Muscle of leg (tissue), 3 donors: ENCODE measurements at regions not wholly inside any gene's neighbourhood (a gene's known extent, or its start where the extent isn't known, plus 50 kb on each side); places are given as distances from the start of the nearest gene placed in this dataset.
A peak's percentile ranks its signal among the peaks of the same experiment; 100 is the strongest.
"Not testable (repeated sequence)": the region's sequence is repeated elsewhere in the genome, so short reads cannot be mapped to it uniquely, and the experiment has no call there.

ENCODE experiments used
- DNase-seq: peaks from one replicate; pipeline ENCODE4 v3.0.0; 2013
- H3K27ac ChIP-seq: one replicate; pipeline ENCODE4 v1.5.1; 2013; ENCODE audit warnings: mild to moderate bottlenecking, low read length, control low read depth
- H3K27me3 ChIP-seq: one replicate; pipeline ENCODE4 v1.6.1; 2013; ENCODE audit warnings: low read length; ENCODE audit not compliant: control insufficient read depth, insufficient read depth
- H3K36me3 ChIP-seq: one replicate; pipeline ENCODE4 v1.6.1; 2013; ENCODE audit warnings: low read length; ENCODE audit not compliant: control insufficient read depth, insufficient read depth
- H3K4me1 ChIP-seq: one replicate; pipeline ENCODE4 v1.6.1; 2013; ENCODE audit warnings: low read length; ENCODE audit not compliant: control insufficient read depth, insufficient read depth
- H3K4me3 ChIP-seq: one replicate; pipeline ENCODE4 v1.5.1; 2013; ENCODE audit warnings: low read length, control low read depth
- H3K9me3 ChIP-seq: replicated peaks from 2 replicates; pipeline ENCODE4 v1.6.1; 2013; ENCODE audit warnings: low read depth, low read length; ENCODE audit not compliant: control insufficient read depth
- WGBS: methylation state at CpG from one replicate; pipeline ENCODE4 v1.1.5; 2013; ENCODE audit warnings: missing lambda C conversion rate; ENCODE audit not compliant: insufficient coverage; 5-methylcytosine and 5-hydroxymethylcytosine counted together

- Histone ChIP-seq H3K36me3 (no peaks in the 10 kb centered on the region), H3K27me3 (no peaks in the 10 kb centered on the region), H3K4me1 (no peaks in the 10 kb centered on the region), H3K9me3 (no peaks in the 10 kb centered on the region), H3K27ac (no peak overlapping the region), H3K4me3 (no peak overlapping the region)
- WGBS = no CpG with 5 or more reads among the region's 3 CpGs
- no peak for DNase-seq
These were observed 200.1 kb downstream of the ZC3H11B start for GRCh38 chr1:219412772-219413171.

DNA sequence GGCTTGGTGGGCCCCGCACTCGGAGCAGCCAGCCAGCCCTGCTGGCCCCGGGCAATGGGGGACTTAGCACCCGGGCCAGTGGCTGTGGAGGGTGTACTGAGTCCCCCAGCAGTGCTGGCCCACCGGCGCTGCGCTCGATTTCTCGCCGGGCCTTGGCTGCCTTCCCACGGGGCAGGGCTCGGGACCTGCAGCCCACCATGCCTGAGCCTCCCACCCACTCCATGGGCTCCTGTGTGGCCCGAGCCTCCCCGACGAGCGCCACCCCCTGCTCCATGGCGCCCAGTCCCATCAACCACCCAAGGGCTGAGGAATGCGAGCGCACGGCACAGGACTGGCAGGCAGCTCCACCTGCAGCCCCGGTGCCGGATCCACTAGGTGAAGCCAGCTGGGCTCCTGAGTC, 202.2 kb downstream of the ZC3H11B start:
- DNase-seq, H3K9me3 ChIP-seq, H3K27ac ChIP-seq, H3K4me3 ChIP-seq, H3K4me1 ChIP-seq, H3K27me3 ChIP-seq, H3K36me3 ChIP-seq: not testable (repeated sequence)
- WGBS = no CpG with 5 or more reads among the region's 22 CpGs

DNA sequence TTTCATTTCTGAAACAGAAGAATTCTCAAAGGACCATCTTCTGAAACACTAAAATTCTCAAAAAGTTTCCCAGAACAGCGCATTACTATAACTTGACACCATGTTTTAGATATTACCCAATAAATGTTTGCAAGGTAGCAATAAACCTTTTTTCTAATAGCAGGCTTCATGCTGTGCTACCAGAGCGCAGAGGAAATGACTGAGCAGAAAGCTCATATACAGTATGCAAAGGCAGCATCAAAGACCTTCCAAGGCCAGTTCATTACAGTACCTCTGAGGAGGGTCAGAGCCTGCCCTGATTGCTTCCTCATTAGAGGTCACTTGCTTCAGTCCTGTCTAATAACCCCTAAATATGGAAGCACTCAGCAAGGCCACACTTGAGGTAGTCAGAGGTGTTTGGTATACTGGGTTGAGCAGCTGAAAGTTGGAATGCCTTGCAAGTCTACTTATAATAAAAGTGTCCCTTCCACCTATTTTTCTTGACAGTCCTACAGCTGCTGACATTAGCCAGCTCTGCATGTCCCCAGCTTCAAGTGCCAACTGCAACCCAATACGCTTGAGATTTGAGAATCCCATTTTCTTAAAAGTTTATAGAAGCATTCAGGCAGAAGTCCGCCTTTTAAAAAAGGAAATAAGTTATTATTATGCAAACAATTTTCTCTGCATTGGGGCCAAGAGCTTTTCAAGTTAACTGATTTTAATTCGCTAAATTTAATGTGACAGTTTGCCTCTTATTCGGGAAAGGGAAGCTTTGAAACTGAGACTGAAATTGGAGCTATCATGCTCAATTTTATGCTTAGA, 207.2 kb downstream of the ZC3H11B start:
- no peaks in the 10 kb centered on the region for H3K9me3 ChIP-seq
- DNase-seq = no peak
- H3K36me3 ChIP-seq = no peaks in the 10 kb centered on the region
- 76% methylated on average over 2 of the region's 6 CpGs for WGBS
- no peak overlapping the region for H3K27ac ChIP-seq
- no peak overlapping the region for H3K4me3 ChIP-seq
- no peaks in the 10 kb centered on the region for H3K27me3 ChIP-seq
- no peaks in the 10 kb centered on the region for H3K4me1 ChIP-seq

DNA sequence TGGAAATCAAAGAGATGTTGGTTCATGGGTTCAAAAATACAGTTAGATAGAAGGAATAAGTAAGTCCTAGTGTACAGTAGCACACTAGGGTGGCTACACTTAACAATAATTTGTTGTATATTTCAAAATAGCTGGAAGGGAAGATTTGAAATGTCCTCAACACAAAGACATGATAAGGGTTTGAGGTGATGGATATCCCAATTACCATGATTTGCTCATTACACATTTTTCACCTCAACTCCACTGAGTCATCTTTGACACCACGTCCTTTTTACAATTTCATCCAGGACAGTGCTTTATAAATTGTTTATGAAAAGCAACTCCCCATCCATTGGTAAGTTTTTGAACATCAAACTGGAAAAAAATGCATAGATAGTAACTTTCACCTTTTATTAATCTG, 208.3 kb downstream of the ZC3H11B start:
- Histone ChIP-seq H3K9me3 (no peaks in the 10 kb centered on the region), H3K27ac (no peak overlapping the region), H3K36me3 (no peaks in the 10 kb centered on the region), H3K4me3 (no peak overlapping the region), H3K4me1 (no peaks in the 10 kb centered on the region), H3K27me3 (no peaks in the 10 kb centered on the region)
- DNase-seq = no peak
- no CpG with 5 or more reads among the region's 1 CpG for WGBS

DNA sequence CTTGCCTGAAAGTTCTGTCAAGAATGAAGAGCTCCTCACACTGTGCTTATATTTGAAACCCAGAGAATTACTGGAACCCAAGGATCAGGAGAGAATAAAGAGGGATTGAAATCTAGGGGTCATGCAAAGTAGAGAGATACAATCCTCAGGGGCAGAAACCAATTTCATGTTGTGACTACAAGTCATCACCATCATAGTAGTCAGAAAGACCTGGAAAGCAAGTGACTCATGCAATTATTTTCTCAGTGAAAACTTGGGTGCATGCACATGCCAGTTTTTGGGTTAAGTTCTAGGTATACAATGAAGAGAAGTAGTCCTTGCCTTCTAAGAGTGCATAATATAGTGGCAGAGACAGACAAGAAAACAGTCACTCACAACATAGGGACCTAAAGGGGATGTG, 210.0 kb downstream of the ZC3H11B start:
- no peak for DNase-seq
- Histone ChIP-seq H3K36me3 (no peaks in the 10 kb centered on the region), H3K4me3 (no peak overlapping the region), H3K9me3 (no peaks in the 10 kb centered on the region), H3K4me1 (no peaks in the 10 kb centered on the region), H3K27me3 (no peaks in the 10 kb centered on the region), H3K27ac (no peak overlapping the region)

GRCh38 chr1:219401724-219402625, 210.9 kb downstream of the ZC3H11B start:
- Histone ChIP-seq H3K4me3 (no peak overlapping the region), H3K27me3 (no peaks in the 10 kb centered on the region), H3K4me1 (no peaks in the 10 kb centered on the region), H3K27ac (no peak overlapping the region), H3K36me3 (no peaks in the 10 kb centered on the region), H3K9me3 (peaks cover 6% of the 10 kb centered on the region)
- peak; percentile 60 for DNase-seq

DNA sequence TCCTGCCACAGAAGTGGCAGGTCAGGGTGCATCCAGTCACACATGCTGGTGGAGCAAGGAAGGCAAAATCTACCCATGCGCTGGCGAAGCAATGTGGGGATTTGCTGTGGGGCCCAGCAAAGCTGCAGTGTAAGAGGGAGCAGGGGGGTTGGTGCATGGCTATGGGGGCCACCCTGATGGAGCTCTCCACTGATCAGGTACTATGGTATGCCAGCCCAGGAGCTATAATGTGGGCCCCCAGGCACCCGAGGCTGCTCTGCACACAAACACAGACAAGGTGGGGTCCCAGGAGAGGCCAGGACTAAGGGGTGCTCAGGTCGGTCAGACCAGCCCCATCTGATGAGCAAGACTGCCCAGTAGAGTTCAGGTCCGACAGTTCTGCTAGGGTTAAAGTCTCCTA, 213.5 kb downstream of the ZC3H11B start:
- WGBS = 90% methylated on average over 4 of the region's 5 CpGs
- DNase-seq = no peak
- no peaks in the 10 kb centered on the region for H3K4me1 ChIP-seq
- H3K9me3 ChIP-seq = peaks cover 14% of the 10 kb centered on the region
- H3K4me3 ChIP-seq = no peak overlapping the region
- no peaks in the 10 kb centered on the region for H3K36me3 ChIP-seq
- H3K27ac ChIP-seq = no peak overlapping the region
- H3K27me3 ChIP-seq = no peaks in the 10 kb centered on the region

DNA sequence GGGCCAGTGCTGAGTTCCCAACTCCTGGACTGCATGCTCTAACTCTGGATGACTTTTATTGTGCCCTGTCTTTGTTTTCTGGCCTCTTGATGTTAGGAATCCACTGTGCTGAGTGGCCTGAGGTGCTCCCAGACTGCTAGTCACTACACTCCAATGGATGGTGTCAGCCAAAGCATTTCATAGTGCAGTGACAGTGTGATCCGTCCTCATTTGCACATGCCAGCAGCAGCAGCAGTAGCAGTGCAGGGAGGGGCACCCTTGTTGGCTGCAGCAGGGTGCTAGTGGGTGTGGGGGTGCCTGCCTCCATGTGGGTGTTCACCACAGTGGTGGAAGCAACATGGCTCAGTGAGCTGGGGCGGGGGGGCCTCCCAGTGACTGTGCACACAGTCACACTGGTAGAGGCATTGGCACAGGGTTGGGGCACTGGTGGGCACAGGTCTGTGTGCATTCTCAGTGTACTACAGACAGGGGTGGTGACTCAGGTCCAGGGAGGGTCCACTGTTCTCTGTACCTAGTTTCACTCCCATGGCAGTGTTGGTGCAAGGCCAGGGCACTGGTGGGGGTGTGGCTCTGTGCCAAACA, 214.0 kb downstream of the ZC3H11B start:
- H3K27me3 ChIP-seq = no peaks in the 10 kb centered on the region
- DNase-seq = no peak
- H3K36me3 ChIP-seq = no peaks in the 10 kb centered on the region
- peaks cover 14% of the 10 kb centered on the region for H3K9me3 ChIP-seq
- H3K27ac ChIP-seq = no peak overlapping the region
- no peak overlapping the region for H3K4me3 ChIP-seq
- 83% methylated on average over 2 of the region's 2 CpGs for WGBS
- H3K4me1 ChIP-seq = no peaks in the 10 kb centered on the region

DNA sequence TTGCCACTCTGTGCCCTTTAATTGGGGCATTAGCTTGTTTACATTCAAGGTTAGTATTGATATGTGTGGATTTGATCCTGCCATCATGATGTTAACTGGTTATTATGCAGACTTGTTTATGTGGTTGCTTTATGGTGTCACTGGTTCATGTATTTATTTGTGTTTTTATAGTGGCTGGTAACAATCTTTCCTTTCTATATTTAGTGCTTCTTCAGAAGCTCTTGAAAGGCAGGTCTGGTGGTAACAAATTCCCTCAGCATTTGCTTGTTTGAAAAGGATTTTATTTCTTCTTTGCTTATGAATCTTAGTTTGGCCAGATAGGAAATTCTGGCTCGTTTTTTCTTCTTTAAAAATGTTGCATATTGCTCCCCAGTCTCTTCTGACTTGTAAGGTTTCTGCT, 215.4 kb downstream of the ZC3H11B start:
- no peak for DNase-seq
- no peak overlapping the region for H3K4me3 ChIP-seq
- peaks cover 21% of the 10 kb centered on the region for H3K9me3 ChIP-seq
- no peak overlapping the region for H3K27ac ChIP-seq
- no peaks in the 10 kb centered on the region for H3K27me3 ChIP-seq
- no CpG with 5 or more reads among the region's 1 CpG for WGBS
- no peaks in the 10 kb centered on the region for H3K36me3 ChIP-seq
- no peaks in the 10 kb centered on the region for H3K4me1 ChIP-seq

- H3K9me3 ChIP-seq = peaks cover 10% of the 10 kb centered on the region
- no peak for DNase-seq
- H3K4me3 ChIP-seq = no peak overlapping the region
- H3K27ac ChIP-seq = no peak overlapping the region
- H3K36me3 ChIP-seq = no peaks in the 10 kb centered on the region
- H3K27me3 ChIP-seq = no peaks in the 10 kb centered on the region
- H3K4me1 ChIP-seq = no peaks in the 10 kb centered on the region
These were observed 217.6 kb downstream of the LYPLAL1 start for GRCh38 chr1:219391297-219391696.
